Fibroblast of upper back skin (primary cell): ENCODE measurements at regions not wholly inside any gene's neighbourhood (a gene's known extent, or its start where the extent isn't known, plus 50 kb on each side); places are given as distances from the start of the nearest gene placed in this dataset.

Experiments
- DNase-seq: peaks from one replicate; pipeline ENCODE4 v3.0.0-alpha.2; 2013

- no peak for DNase-seq
Observed at GRCh38 chr6:147759536-147759935, 251.0 kb downstream of the SAMD5 start.

- no peak for DNase-seq
Observed at GRCh38 chr6:147765541-147765940, 257.1 kb downstream of the SAMD5 start.

DNA sequence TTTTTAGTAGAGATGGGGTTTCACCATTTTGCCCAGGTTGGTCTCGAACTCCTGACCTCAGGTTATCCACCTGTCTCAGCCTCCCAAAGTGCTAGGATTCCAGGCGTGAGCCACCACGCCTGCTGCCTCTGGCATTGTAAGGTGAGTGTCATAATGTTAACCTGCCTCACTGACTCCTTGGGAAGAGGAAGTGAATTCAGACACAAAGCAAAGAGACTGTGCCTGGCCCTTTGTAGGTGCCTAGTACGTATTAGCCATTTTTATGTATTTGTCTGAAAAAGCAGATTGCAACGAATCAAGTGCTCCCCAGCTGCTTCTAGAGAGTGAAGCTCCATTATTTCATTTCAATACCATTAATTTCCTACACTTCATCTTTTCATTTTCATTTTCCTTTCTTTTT is 260.5 kb downstream of the SAMD5 start:
- no peak for DNase-seq

- no peak for DNase-seq
Observed at GRCh38 chr6:147769496-147770087, 261.1 kb downstream of the SAMD5 start.

- no peak for DNase-seq
Observed at GRCh38 chr6:147770221-147770620, 261.7 kb downstream of the SAMD5 start.

DNA sequence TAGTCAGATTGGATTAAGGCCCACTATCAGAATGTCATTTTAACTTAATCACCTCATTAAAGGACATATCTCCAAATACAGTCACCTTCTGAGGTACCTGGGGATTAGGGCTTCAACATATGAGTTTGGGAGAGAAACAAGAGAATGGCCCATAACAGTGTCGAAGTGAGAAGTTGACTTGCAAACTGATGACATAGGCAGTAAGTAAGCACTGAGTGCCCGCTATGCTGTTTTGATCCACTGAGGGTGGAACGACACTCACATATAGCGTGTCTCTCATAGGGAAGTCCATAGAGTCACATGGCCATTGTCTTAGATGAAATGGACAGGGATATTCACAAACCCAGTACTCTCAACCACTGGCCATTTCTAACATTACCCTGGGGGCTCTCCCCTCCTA is 264.2 kb downstream of the SAMD5 start:
- DNase-seq = no peak

GRCh38 chr6:147774856-147775255 is 266.4 kb downstream of the SAMD5 start:
- no peak for DNase-seq

DNA sequence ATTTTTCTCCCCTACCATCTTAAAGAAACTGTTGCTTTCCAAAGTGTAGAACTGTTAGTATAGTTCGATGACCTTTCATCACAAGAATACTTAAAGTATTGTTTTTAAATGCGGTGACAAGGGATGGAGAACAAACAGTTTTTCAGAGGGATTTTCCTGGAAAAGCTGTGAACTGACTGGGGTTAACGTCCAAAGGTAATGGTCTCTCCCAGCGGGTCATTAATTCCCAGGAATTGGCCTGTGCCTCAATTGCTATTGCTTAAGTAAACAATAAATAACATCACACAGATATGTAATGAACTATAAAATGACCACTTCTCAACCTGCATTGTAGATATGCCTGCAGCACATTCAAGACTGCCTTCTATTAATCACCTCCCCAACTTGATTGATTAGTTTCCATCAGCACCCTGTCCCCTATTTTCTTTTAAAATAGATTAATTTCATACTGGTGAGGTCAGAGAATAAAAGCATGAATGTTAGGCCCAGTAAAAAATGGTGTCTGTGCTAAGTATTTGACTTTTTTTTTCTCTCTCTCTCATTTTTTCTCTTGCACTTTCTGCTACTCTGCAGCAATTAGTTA is 268.2 kb downstream of the SAMD5 start:
- DNase-seq = no peak

- no peak for DNase-seq
Observed at GRCh38 chr6:147779624-147780023, 271.1 kb downstream of the SAMD5 start.

DNA sequence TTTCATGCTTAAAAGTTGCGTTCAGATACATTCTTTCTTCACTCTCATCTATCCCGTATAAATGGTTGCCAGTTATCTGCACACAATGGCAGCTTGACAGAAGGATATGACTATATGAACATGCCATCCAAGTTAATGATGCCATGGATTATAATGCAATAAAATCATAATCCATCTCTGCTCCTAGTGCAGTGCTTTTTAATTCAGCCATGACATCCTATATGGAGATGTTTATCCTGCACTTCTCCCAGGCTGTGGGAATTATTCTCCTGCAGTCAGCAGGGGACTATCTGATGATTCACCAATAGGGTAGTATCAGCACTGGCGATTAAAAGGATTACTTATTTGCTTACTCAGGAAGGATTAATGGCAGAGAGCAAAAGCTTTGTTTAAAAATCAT is 273.8 kb downstream of the SAMD5 start:
- DNase-seq = peak; percentile 59

- no peak for DNase-seq
Observed at GRCh38 chr6:147784371-147784770, 275.9 kb downstream of the SAMD5 start.

DNA sequence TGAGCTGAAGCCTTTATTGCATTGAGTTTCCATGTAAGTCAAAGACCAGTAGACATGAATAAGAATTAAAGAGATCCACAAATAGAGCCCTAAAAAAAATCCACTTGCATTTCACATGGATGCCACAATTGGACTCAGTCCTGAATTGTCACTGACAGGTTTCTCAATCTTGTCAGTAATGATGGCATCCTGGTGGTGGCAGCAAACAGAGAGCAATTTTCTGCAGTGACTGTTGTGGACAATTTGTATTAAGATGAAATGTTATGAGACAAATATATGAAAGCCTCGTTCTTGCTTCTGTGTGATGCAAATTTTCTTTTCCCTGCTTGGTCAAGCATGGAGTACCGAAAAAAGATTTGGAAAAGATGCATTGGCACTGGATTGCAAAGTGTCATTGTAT is 278.9 kb downstream of the SAMD5 start:
- DNase-seq = no peak

- DNase-seq = no peak
Observed at GRCh38 chr6:147789430-147789947, 281.0 kb downstream of the SAMD5 start.

GRCh38 chr6:147793871-147794643 is 285.6 kb downstream of the SAMD5 start:
- no peak for DNase-seq

GRCh38 chr6:147802459-147802858 is 294.0 kb downstream of the SAMD5 start:
- DNase-seq = peak; percentile 9

GRCh38 chr6:147805155-147805554 is 296.7 kb downstream of the SAMD5 start:
- no peak for DNase-seq

DNA sequence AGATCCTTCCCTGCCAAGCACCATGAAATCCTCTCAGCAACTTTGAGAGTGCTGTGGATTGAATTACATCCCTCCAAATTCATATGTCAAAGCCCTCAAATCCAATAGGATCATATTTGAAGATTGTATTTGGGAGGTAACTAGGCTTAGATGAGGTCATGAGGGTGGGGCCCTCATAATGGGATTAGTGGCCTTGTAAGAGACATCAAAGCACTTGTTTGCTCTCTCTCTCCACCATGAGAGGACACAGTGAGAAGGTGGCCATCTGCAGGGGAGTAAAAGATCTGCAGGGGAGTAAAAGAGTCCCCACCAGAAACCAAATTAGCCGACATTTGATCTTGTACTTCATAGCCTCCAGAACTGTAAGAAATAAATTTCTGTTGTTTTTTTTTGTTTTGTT is 298.2 kb downstream of the SAMD5 start:
- DNase-seq = no peak

- DNase-seq = no peak
Observed at GRCh38 chr6:147808640-147809039, 300.1 kb downstream of the SAMD5 start.

DNA sequence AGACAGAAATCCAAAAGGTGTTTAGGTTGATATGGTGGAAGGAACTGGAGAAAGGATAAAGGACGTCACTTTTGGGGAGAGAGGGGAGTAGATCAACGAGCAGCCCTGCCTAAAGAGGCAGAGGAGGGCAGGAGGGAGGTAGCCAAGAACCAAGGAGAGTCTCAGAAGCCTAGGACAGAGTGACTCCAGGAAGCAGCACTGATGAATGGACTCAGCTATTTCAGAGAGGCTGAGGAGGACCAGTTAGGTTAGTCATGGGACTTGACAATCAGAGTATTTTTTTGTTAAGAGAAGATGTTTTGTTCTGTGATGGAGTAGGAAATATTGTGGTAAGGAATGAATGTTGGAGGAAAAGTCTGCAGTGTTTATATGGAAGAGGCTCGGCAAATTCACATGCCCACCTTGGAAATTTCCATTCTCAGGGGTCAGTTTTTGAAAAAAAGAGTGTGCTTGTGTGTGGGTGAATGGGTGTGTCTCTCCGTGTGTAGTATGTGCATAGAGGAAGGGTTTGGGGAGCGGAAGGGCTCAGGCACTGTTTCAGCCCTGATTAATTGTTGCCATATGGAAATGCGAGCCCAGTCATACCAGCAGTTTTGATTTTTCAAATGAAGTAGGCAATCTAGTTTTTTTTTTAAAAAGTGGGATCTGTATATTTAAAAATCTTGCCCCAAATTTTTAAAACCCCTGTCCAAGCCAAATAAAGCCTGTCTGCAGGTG is 303.6 kb downstream of the SAMD5 start:
- DNase-seq = no peak

- no peak for DNase-seq
Observed at GRCh38 chr6:147817042-147817689, 308.7 kb downstream of the SAMD5 start.

DNA sequence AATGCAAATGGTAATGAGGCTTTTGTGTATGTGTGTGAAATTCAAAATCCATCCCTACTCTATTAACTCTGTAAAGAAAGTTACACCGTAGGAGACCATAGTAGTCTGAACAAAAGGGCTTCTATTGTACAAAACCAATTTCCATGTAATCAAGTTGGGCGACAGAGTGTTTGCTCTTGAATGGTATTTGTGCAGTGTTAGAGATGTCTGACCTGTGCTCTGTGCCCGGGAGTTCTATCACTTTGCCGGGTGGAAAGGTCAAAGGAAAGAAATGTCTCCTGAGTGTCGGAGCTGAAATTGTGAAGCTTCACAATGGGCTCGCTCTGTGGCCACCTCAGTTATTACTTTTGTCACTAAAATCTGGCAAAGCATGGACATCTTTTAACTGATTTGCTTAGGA is 312.0 kb downstream of the SAMD5 start:
- DNase-seq = no peak

DNA sequence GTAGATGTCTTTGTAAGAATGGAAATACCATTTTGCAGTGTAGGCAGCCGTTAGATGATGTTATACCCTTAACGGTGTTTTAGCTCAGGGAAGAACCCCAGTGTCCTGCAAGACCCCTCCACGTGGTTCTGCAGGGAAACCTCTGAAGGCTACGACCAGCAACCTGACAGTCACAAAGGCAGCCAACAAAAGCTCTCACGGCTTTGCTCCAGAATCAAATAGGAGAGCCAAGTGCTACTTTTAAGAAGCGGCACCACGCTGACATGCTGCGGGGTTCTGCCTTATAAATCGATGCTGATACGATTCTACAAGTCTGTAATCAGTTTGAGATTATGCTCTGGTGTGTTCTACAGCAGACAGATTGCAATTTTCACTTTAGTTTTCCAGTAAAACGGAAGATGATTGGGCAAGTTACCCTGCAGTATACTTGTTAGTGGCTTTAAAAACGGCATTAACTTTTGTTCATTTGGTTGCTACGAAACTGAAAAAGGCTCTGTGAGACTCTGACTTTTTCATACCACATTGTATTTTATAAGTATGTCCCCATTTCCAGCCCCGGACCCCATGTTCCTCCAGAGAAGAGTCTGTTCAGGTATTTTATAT is 312.9 kb downstream of the SAMD5 start:
- no peak for DNase-seq

GRCh38 chr6:147823936-147824335 is 315.4 kb downstream of the SAMD5 start:
- no peak for DNase-seq
